Tibial nerve (tissue), 4 donors: ENCODE measurements at regions not wholly inside any gene's neighbourhood (a gene's known extent, or its start where the extent isn't known, plus 50 kb on each side); places are given as distances from the start of the nearest gene placed in this dataset.

Experiments
- EP300 ChIP-seq, 2 donors: sonication (generic); formaldehyde crosslinking; IDR thresholded peaks; one replicate each; pipeline ENCODE4 v1.6.1; 2017; ENCODE audit warnings: antibody characterized with exemption in 2 of 2, mild to moderate bottlenecking in 1 of 2
- POLR2A ChIP-seq, 2 donors: fragments of 450-650 bp; IDR thresholded peaks; one replicate each; pipeline ENCODE4 v1.6.1; 2017; ENCODE audit warnings: antibody characterized with exemption in 2 of 2, mild to moderate bottlenecking in 2 of 2, moderate library complexity in 2 of 2
- TF ChIP-seq, protein P1 (sequence below), 5 experiments: fragments of 200-600 bp in 3 of 5; fragments of 450-650 bp in 2 of 5; sonication (generic) in 3 of 5; IDR thresholded peaks; one replicate each; pipeline ENCODE4 v1.5.1; 2016 to 2019; ENCODE audit warnings: antibody characterized with exemption in 5 of 5, mild to moderate bottlenecking in 3 of 5, moderate library complexity in 2 of 5

- TF ChIP-seq POLR2A (IDR thresholded peaks at IDR 0.05), result no peak
- TF ChIP-seq, protein P1, sequence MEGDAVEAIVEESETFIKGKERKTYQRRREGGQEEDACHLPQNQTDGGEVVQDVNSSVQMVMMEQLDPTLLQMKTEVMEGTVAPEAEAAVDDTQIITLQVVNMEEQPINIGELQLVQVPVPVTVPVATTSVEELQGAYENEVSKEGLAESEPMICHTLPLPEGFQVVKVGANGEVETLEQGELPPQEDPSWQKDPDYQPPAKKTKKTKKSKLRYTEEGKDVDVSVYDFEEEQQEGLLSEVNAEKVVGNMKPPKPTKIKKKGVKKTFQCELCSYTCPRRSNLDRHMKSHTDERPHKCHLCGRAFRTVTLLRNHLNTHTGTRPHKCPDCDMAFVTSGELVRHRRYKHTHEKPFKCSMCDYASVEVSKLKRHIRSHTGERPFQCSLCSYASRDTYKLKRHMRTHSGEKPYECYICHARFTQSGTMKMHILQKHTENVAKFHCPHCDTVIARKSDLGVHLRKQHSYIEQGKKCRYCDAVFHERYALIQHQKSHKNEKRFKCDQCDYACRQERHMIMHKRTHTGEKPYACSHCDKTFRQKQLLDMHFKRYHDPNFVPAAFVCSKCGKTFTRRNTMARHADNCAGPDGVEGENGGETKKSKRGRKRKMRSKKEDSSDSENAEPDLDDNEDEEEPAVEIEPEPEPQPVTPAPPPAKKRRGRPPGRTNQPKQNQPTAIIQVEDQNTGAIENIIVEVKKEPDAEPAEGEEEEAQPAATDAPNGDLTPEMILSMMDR (IDR thresholded peaks at IDR 0.05), result no peak
- TF ChIP-seq EP300 (IDR thresholded peaks at IDR 0.05), result no peak
These were observed 181.4 kb downstream of the LURAP1L start for GRCh38 chr9:12956261-12956660.
